Vagina (tissue), 2 donors: ENCODE measurements at regions not wholly inside any gene's neighbourhood (a gene's known extent, or its start where the extent isn't known, plus 50 kb on each side); places are given as distances from the start of the nearest gene placed in this dataset.

Source experiments
- DNase-seq, 2 donors: peaks; one replicate each; pipeline ENCODE4 v3.0.0-alpha.2; 2017; ENCODE audit errors: extremely low spot score in 2 of 2
- H3K27ac ChIP-seq: fragments of 200-600 bp; sonication (generic); one replicate; pipeline ENCODE4 v1.5.1; 2019
- H3K27me3 ChIP-seq: fragments of 200-600 bp; sonication (generic); one replicate; pipeline ENCODE4 v1.5.1; 2019
- H3K36me3 ChIP-seq, 2 donors: fragments of 200-600 bp; sonication (generic); one replicate each; pipeline ENCODE4 v1.5.1; 2017 to 2019
- H3K4me1 ChIP-seq: fragments of 200-600 bp; sonication (generic); one replicate; pipeline ENCODE4 v1.5.1; 2019
- H3K4me3 ChIP-seq, 2 donors: fragments of 200-600 bp; sonication (generic); 1 replicate in 1 of 2; 2 replicates in 1 of 2; pipeline ENCODE4 v1.5.1; 2016 to 2019
- H3K9me3 ChIP-seq: fragments of 200-600 bp; sonication (generic); one replicate; pipeline ENCODE4 v1.5.1; 2019
- POLR2A ChIP-seq, 2 donors: fragments of 450-650 bp; IDR thresholded peaks; one replicate each; pipeline ENCODE4 v1.6.1; 2017; ENCODE audit warnings: antibody characterized with exemption in 2 of 2, mild to moderate bottlenecking in 2 of 2, moderate library complexity in 2 of 2
- POLR2AphosphoS5 ChIP-seq, 2 donors: sonication (generic); formaldehyde crosslinking; IDR thresholded peaks; one replicate each; pipeline ENCODE4 v1.9.0; 2017; ENCODE audit warnings: antibody characterized with exemption in 2 of 2, mild to moderate bottlenecking in 2 of 2, low read depth in 1 of 2; ENCODE audit not compliant: insufficient read depth in 1 of 2
- intact Hi-C: fragments of 100-400 bp; cut with DNase I; formaldehyde crosslinking; loops from one replicate; pipeline ENCODE4 v1.15.1; 2023
- TF ChIP-seq, protein P1 (sequence below), 3 experiments: fragments of 450-650 bp in 2 of 3; fragments of 200-600 bp in 1 of 3; sonication (generic) in 1 of 3; IDR thresholded peaks; one replicate each; pipeline ENCODE4 v1.5.1; 2017 to 2019; ENCODE audit warnings: antibody characterized with exemption in 3 of 3, mild to moderate bottlenecking in 2 of 3, moderate library complexity in 2 of 3

DNA sequence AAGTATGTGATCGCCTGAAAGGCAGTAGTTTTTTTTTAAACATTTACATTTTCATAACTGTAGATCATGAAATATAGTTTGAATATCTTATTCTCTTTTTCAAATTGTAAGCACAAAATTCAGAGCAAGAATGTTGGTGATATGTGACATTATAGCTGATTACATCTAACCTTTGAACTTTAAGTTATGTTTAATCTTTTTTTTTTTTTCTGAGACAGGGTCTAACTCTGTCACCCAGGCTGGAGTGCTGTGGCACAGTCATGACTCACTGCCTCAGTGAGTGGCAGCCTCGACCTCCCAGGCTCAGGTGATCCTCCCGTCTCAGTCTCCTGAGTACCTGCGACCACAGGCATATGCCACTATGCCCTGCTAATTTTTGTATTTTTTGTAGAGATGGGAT lies 278.7 kb upstream of the NEBL start:
- no peak for DNase-seq
- Histone ChIP-seq H3K27me3 (no peaks in the 10 kb centered on the region), H3K9me3 (no peaks in the 10 kb centered on the region), H3K4me1 (peaks cover 4% of the 10 kb centered on the region), H3K36me3 (no peaks in the 10 kb centered on the region), H3K4me3 (no peak overlapping the region), H3K27ac (no peak overlapping the region)
- TF ChIP-seq, protein P1, sequence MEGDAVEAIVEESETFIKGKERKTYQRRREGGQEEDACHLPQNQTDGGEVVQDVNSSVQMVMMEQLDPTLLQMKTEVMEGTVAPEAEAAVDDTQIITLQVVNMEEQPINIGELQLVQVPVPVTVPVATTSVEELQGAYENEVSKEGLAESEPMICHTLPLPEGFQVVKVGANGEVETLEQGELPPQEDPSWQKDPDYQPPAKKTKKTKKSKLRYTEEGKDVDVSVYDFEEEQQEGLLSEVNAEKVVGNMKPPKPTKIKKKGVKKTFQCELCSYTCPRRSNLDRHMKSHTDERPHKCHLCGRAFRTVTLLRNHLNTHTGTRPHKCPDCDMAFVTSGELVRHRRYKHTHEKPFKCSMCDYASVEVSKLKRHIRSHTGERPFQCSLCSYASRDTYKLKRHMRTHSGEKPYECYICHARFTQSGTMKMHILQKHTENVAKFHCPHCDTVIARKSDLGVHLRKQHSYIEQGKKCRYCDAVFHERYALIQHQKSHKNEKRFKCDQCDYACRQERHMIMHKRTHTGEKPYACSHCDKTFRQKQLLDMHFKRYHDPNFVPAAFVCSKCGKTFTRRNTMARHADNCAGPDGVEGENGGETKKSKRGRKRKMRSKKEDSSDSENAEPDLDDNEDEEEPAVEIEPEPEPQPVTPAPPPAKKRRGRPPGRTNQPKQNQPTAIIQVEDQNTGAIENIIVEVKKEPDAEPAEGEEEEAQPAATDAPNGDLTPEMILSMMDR (IDR thresholded peaks at IDR 0.05) = no peak
- TF ChIP-seq POLR2AphosphoS5 (IDR thresholded peaks at IDR 0.05; ENCODE audit: insufficient read depth in 1 of 2, low read depth in 1 of 2) (no peak), POLR2A (IDR thresholded peaks at IDR 0.05) (no peak)
- intact Hi-C loops = no loop called here

- H3K36me3 ChIP-seq = no peaks in the 10 kb centered on the region
- TF ChIP-seq POLR2A (IDR thresholded peaks at IDR 0.05) (no peak), POLR2AphosphoS5 (IDR thresholded peaks at IDR 0.05; ENCODE audit: insufficient read depth in 1 of 2, low read depth in 1 of 2) (no peak)
- TF ChIP-seq, protein P1 (IDR thresholded peaks at IDR 0.05) = no peak
- H3K9me3 ChIP-seq = no peaks in the 10 kb centered on the region
- H3K4me3 ChIP-seq = peak overlapping the region; percentile 59 to 64
- H3K27ac ChIP-seq = peak overlapping the region; percentile 56
- peaks cover 4% of the 10 kb centered on the region for H3K4me1 ChIP-seq
- H3K27me3 ChIP-seq = no peaks in the 10 kb centered on the region
- no peak for DNase-seq
- intact Hi-C loops = no loop called here
Measured at GRCh38 chr10:21174715-21175495, 277.8 kb upstream of the NEBL start.

- H3K27ac ChIP-seq = peak overlapping the region; percentile 56
- no peak for DNase-seq
- H3K4me1 ChIP-seq = peaks cover 4% of the 10 kb centered on the region
- H3K9me3 ChIP-seq = no peaks in the 10 kb centered on the region
- TF ChIP-seq, protein P1 (IDR thresholded peaks at IDR 0.05) = no peak
- TF ChIP-seq POLR2AphosphoS5 (IDR thresholded peaks at IDR 0.05; ENCODE audit: insufficient read depth in 1 of 2, low read depth in 1 of 2) (peak in 1 of 2 donors; percentile 24), POLR2A (IDR thresholded peaks at IDR 0.05) (no peak)
- intact Hi-C loops = no loop called here
- no peaks in the 10 kb centered on the region for H3K27me3 ChIP-seq
- no peaks in the 10 kb centered on the region for H3K36me3 ChIP-seq
- H3K4me3 ChIP-seq = peak overlapping the region; percentile 59 to 64
Measured at GRCh38 chr10:21173802-21174714, 276.9 kb upstream of the NEBL start.

DNA sequence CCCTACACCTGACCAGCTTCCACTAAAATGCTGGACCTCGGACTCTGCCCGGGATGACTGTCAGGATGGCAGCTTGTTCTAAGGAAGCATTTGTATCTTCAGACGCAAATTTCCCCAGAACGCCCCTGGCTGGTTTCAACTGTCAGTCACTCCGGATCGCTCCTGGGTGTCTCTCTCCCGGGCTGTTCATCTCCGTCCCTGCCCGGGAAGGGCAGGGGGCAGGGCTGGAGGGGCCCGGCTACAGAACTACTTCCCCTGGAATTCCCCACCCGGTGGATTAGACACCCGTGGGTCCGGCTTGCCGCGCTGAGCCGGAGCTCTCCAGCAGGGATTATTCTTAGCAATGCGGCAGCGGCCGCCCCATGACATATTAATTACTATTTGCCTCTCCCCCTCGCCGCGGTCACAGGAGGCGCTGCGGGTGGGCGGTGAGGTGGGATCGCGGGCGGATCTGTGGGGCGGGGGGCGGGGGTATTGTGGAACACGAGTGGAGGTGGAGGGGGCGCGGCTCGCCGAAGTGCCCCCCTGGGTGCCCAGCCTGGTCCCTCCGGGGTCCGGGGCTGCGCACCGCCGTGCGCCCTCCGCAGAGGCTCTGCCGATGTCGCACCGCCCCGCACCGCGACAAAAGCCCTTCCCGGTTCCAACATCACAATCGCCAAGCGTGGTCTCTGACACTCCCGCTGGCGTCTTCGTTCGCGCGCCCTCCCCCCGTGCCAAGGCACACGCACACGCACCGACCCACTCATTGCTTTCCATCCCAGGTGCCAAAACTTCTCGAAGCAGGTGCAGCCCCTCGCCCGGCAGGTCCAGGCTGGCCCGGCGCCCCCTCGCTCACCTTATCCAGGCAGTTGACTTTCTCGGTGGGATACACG lies 276.1 kb upstream of the NEBL start:
- H3K9me3 ChIP-seq = no peaks in the 10 kb centered on the region
- DNase-seq = no peak

GRCh38 chr10:21172542-21172929 lies 275.4 kb upstream of the NEBL start:
- intact Hi-C loops = no loop called here
- Histone ChIP-seq H3K27ac (peak overlapping the region; percentile 56), H3K4me1 (peaks cover 4% of the 10 kb centered on the region)

More for the DNA sequence above, 276.1 kb upstream of the NEBL start:
- H3K4me3 ChIP-seq = peak overlapping the region; percentile 59 to 64
- H3K27ac ChIP-seq = peak overlapping the region; percentile 56
- intact Hi-C loops = no loop called here
- H3K27me3 ChIP-seq = no peaks in the 10 kb centered on the region
- H3K36me3 ChIP-seq = no peaks in the 10 kb centered on the region
- TF ChIP-seq POLR2A (IDR thresholded peaks at IDR 0.05) (no peak), POLR2AphosphoS5 (IDR thresholded peaks at IDR 0.05; ENCODE audit: insufficient read depth in 1 of 2, low read depth in 1 of 2) (peak in 1 of 2 donors; percentile 18)
- peaks cover 4% of the 10 kb centered on the region for H3K4me1 ChIP-seq

More at GRCh38 chr10:21172542-21172929, 275.4 kb upstream of the NEBL start:
- no peak for DNase-seq
- Histone ChIP-seq H3K4me3 (peak overlapping the region; percentile 59 to 64), H3K27me3 (no peaks in the 10 kb centered on the region), H3K36me3 (no peaks in the 10 kb centered on the region), H3K9me3 (no peaks in the 10 kb centered on the region)
- TF ChIP-seq POLR2A (IDR thresholded peaks at IDR 0.05) = no peak
- TF ChIP-seq POLR2AphosphoS5 (IDR thresholded peaks at IDR 0.05; ENCODE audit: insufficient read depth in 1 of 2, low read depth in 1 of 2) = no peak
- TF ChIP-seq, protein P1 (IDR thresholded peaks at IDR 0.05) = no peak
